ENCODE measurements at regions not wholly inside any gene's neighbourhood (a gene's known extent, or its start where the extent isn't known, plus 50 kb on each side); places are given as distances from the start of the nearest gene placed in this dataset.
"Not testable (repeated sequence)": the region's sequence is repeated elsewhere in the genome, so short reads cannot be mapped to it uniquely, and the experiment has no call there.

DNA sequence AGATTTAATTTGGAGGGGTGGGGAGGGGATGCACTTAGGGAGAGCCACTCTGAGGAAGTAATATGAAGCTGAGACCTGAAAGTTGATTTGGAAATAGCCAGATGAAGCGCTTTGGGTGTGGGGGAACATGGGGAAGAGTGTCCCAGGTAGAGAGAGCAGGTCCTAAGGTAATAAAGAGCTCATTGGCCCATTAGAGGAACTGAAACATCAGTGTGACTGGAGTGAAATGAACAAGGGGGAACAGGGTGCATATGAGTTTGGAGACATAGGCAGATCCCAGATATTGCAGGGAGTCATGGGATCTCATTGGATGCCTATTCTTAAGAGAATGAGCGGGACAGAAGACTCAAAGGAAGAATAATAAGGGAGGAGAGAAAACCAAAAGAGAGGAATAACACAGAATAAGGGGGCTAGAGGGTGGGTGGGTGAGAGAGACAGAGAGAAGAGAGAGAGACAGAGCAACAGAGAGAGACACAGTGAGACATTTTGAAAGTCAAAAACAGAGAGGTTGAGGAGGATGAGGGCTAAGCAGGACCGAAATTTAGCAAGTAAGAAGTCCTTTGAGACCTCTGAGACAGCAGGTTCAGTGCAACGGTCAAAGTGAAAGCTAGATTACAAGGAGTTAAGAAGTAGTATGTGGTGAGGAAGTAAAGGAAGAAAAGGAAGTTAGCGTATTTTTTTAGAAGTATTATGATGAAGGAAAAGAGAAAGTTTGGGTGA, 54.1 kb upstream of the NOTCH2NLA start:
- TF ChIP-seq, protein P1, sequence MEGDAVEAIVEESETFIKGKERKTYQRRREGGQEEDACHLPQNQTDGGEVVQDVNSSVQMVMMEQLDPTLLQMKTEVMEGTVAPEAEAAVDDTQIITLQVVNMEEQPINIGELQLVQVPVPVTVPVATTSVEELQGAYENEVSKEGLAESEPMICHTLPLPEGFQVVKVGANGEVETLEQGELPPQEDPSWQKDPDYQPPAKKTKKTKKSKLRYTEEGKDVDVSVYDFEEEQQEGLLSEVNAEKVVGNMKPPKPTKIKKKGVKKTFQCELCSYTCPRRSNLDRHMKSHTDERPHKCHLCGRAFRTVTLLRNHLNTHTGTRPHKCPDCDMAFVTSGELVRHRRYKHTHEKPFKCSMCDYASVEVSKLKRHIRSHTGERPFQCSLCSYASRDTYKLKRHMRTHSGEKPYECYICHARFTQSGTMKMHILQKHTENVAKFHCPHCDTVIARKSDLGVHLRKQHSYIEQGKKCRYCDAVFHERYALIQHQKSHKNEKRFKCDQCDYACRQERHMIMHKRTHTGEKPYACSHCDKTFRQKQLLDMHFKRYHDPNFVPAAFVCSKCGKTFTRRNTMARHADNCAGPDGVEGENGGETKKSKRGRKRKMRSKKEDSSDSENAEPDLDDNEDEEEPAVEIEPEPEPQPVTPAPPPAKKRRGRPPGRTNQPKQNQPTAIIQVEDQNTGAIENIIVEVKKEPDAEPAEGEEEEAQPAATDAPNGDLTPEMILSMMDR (IDR thresholded peaks at IDR 0.05; ENCODE audit: low read length), result not testable (repeated sequence)
- TF ChIP-seq EZH2 (IDR thresholded peaks at IDR 0.05; ENCODE audit: borderline replicate concordance, low read length), result not testable (repeated sequence)
